ENCODE measurements at regions not wholly inside any gene's neighbourhood (a gene's known extent, or its start where the extent isn't known, plus 50 kb on each side); places are given as distances from the start of the nearest gene placed in this dataset.
"Not testable (repeated sequence)": the region's sequence is repeated elsewhere in the genome, so short reads cannot be mapped to it uniquely, and the experiment has no call there.

DNA sequence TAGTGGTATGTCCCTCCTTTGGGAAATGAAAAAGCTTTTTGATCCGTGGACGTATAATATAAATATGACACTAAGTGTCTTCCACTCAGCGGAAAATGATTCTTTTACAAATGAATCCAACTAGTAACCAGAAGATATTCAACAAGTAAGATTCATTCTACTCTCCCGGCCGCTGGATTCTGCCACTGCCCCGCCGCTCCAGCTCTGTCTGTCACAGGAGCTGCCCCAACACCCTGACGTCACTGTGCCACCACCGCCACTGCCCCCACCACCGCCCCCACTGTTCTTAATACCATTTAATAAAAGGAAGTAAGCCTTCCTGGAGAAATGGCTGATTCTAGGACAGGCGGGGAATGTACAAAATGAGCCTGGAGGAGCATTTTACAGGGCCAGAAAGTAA, 180.8 kb upstream of the PLGLB2 start:
- not testable (repeated sequence) for DNase-seq, H3K9me3 ChIP-seq, H3K4me3 ChIP-seq, H3K36me3 ChIP-seq, H3K27me3 ChIP-seq

GRCh38 chr2:87567912-87568311, 180.0 kb upstream of the PLGLB2 start:
- not testable (repeated sequence) for H3K4me3 ChIP-seq, H3K36me3 ChIP-seq, H3K9me3 ChIP-seq, DNase-seq, H3K27me3 ChIP-seq

DNA sequence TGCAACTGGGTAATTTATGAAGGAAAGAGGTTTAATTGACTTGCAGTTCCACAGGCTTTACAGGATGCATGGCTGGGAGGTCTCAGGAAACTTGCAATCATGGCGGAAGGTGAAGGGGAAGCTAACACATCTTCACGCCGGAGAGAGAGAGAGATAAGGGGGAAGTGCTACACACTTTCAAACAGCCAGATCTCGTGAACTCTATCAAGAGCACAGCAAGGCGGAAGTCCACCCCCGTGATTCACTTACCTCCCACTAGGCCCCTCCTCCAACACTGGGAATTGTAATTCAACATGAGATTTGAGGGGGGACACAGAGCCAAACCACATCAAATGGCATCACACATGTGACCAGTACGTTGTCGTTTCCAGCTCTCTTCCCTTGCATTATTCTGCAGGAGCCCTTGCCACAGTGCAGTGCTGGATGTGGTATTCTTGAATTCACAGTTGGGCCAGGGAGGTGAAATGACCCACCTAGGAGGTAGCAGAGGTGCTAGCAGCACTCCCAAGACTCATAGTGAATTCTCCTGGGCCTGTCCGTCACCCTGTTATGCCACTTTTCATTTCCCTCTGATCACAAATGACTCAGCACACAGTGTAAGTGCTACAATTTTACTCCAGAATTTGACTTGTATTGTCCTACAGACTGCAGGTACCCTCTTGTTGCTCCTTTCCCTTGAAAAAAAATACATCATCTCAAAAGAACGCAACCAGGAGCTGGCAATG, 179.2 kb upstream of the PLGLB2 start:
- not testable (repeated sequence) for H3K36me3 ChIP-seq, DNase-seq

GRCh38 chr2:87569689-87570397, 178.0 kb upstream of the PLGLB2 start:
- DNase-seq, H3K36me3 ChIP-seq, H3K27me3 ChIP-seq, H3K4me3 ChIP-seq, H3K9me3 ChIP-seq: not testable (repeated sequence)

More for the DNA sequence above, 179.2 kb upstream of the PLGLB2 start:
- not testable (repeated sequence) for H3K4me3 ChIP-seq, H3K27me3 ChIP-seq, H3K9me3 ChIP-seq

DNA sequence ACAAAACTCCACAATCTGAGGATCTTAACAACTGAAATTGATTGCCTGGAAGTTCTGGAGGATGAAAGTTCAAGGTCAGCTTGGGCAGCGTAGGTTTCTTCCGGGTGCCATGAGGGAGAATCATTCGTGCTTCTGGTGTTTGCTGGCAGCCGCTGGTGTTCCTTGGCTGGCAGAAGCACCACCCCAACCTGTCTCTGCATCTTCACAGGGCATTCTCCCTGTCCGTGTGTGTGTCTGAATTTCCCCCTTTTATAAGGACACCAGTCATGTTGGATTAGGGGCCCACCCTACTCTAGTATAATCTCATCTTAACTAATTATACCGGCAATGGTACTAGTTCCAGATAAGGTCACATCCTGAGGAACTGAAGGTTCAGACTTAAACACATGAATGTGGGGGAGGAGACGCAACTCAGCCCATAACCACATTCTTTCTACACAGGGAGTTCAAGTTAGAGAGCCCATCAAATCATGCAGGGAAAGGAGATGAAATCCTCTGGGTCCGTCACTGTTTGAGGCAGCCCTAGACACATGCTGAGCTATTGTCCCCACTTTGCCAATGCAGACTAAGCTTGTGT, 175.9 kb upstream of the PLGLB2 start:
- not testable (repeated sequence) for H3K27me3 ChIP-seq, H3K4me3 ChIP-seq, H3K9me3 ChIP-seq, DNase-seq, H3K36me3 ChIP-seq

DNA sequence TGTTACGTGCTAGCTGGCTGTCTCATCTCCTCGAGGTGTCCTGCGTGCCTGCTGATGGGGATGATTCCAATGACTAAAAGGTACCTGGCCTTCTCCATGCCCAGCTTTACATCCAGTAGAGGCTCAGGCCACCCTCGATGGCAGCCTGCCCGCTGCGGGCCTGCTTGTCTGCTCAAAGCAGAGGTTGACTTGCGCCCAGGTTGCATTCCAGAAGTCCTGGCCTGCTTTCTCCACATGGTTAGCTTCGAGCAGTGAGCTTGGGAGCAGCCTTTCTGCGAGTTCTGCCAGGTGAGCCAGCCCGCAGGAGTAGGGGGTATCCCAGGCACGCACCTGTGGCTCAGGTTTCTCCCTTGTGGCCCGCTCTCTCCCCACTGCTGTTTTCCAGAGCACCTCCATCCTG, 175.0 kb upstream of the PLGLB2 start:
- not testable (repeated sequence) for H3K9me3 ChIP-seq, DNase-seq, H3K36me3 ChIP-seq, H3K4me3 ChIP-seq, H3K27me3 ChIP-seq

DNA sequence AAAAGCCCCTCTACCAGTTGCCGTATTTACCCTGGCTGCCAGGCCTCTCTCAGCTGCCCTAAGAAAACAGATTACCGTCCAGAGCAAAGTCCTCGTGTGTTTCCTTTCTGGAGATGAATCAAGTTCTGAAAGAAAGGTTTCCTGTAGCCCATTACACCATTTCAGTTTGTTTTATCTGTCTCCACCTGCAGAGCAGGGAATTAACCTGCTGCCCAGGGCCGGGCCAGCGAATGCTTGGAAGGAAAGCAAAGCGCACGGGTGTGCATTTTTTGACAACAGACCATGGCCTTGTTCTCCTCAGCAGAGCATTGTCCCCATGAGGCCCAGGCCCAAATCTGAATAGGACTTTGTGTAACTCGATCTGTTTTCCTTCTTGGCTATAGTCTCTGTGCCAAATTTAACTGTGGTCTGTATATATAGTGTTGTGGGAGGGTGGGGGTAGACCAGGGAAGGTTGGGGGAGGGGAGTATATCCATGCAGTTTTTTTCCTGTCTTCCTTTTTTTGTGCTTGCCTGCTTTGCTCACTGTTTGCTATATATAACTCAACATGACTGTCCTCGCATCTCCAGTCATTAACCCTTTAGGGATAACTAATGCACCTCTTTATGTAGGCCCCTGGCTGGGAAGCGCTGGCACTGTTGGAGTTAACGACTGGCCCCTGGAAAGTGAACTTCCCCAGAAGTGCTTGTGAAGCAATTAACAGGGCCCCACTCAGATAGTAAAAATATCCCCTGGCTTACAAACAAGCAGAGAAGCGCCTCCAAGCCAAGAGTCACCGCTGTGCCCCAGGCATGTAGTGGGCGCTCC, 174.3 kb upstream of the PLGLB2 start:
- H3K36me3 ChIP-seq, DNase-seq, H3K4me3 ChIP-seq, H3K9me3 ChIP-seq, H3K27me3 ChIP-seq: not testable (repeated sequence)

GRCh38 chr2:87574193-87575119, 173.4 kb upstream of the PLGLB2 start:
- not testable (repeated sequence) for H3K36me3 ChIP-seq, H3K9me3 ChIP-seq, H3K27me3 ChIP-seq, H3K4me3 ChIP-seq, DNase-seq

- H3K9me3 ChIP-seq, DNase-seq, H3K27me3 ChIP-seq, H3K4me3 ChIP-seq, H3K36me3 ChIP-seq: not testable (repeated sequence)
Observed at GRCh38 chr2:87575138-87575537, 172.7 kb upstream of the PLGLB2 start.

GRCh38 chr2:87577358-87577757, 170.5 kb upstream of the PLGLB2 start:
- H3K36me3 ChIP-seq, DNase-seq, H3K4me3 ChIP-seq, H3K27me3 ChIP-seq, H3K9me3 ChIP-seq: not testable (repeated sequence)

- not testable (repeated sequence) for H3K27me3 ChIP-seq, H3K36me3 ChIP-seq, DNase-seq, H3K4me3 ChIP-seq, H3K9me3 ChIP-seq
Observed at GRCh38 chr2:87582152-87582551, 165.7 kb upstream of the PLGLB2 start.

DNA sequence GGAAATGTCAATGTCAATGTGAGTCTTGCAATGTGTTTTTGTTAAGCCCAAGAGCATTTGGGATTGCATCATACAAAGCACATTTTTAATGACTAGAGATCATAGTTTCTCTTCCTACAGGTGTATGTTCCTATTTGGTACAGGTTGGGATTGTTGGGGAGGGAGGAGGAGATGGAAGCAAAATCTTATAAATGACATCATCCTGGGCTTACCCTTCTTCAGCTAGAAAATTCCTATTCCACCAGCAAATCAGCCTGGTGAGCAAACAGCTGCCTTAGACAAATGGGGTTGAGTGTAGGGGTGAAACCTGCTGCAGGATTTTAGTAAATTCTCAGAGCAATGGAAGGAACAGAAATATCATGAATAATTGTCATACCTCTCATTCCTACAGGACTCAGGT, 165.3 kb upstream of the PLGLB2 start:
- not testable (repeated sequence) for H3K36me3 ChIP-seq, H3K27me3 ChIP-seq, H3K4me3 ChIP-seq, DNase-seq, H3K9me3 ChIP-seq

DNA sequence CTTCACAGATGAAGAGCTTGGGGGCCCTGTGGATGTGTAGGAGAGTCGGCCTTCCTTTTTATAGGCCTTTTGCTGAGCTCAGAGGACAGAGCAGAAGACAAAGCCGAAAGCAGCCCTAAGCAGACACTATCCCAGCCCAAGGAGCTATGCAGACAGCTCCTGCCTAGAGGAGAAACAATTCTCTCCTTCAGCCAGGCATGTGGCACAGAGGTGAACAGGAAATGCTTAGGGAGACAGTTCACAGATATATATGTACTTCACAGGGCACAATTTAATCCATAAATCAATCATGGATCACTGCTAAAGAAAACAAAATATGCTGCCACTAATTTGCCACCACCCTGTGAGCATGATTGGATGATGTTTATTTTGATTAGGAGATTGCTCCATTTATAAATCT, 164.5 kb upstream of the PLGLB2 start:
- not testable (repeated sequence) for DNase-seq, H3K4me3 ChIP-seq, H3K27me3 ChIP-seq, H3K36me3 ChIP-seq, H3K9me3 ChIP-seq

- not testable (repeated sequence) for H3K36me3 ChIP-seq, H3K4me3 ChIP-seq, DNase-seq, H3K27me3 ChIP-seq, H3K9me3 ChIP-seq
Observed at GRCh38 chr2:87583803-87584202, 164.1 kb upstream of the PLGLB2 start.

DNA sequence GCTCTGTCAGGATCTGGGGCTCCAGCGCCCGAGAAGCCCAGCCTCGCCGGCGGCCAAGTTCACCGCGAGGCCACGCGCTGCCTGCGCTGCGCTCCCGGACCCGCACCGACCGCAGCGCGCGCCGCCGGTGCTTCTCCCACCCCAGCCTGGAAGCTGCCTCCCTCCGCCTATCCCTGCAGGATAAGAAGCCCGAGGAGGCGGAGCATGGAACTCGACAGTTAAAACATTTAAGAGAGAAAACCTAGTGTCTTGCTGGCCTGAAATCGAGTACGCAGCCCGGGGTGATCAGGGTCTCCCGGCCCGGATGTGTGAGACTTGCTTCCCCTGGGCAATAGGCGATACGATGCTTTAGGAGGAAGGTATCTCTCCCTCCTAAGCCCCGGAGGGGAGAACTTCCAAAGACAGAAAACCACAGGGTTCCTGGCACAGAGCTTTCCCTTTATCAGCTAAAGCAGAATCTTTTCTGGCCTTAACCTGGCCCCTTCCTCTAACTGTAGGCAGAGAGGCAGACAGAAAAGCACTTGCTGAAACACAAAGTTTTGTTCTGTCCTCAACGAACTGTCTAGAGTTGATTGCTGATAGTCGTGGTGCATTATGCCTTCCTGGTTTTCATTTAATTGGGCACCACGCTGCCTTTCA, 163.5 kb upstream of the PLGLB2 start:
- H3K4me3 ChIP-seq, H3K9me3 ChIP-seq, H3K36me3 ChIP-seq, DNase-seq, H3K27me3 ChIP-seq: not testable (repeated sequence)

- H3K36me3 ChIP-seq, DNase-seq, H3K4me3 ChIP-seq, H3K9me3 ChIP-seq, H3K27me3 ChIP-seq: not testable (repeated sequence)
Observed at GRCh38 chr2:87587934-87588333, 160.0 kb upstream of the PLGLB2 start.

All from MG63 (cell line).